ENCODE measurements at regions not wholly inside any gene's neighbourhood (a gene's known extent, or its start where the extent isn't known, plus 50 kb on each side); places are given as distances from the start of the nearest gene placed in this dataset.

DNA sequence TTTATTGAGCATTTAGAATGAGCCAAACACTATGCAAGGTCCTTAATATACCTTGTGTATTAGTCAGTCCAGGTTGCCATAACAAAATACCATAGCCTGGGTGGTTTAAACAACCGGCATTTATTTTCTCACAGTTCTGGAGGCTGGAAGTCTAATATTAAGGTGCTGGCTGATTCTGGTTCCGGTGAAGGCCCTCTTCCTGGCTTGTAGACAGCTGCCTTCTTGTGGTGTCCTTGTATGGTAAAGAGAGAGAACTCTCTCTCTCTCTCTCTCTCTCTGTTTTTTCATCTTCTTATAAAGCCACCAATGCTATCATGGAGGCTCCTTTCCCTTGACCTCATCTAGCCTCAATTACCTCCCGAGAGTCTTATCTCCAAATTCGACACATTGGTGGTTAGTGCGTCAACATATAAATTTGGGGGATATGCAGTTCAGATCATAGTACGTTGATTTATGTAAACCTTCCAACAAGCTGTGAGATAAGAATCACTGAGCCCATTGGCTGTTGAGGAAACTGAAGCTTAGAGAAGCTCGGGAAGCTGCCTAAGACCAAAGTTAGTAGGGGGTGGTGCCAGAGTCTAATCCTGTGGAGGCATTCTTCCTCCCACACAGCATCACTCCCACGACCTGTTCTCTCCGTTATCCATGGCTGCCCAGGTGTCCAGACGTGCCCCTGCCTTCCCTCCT, 298.0 kb upstream of the PROK2 start:
- no peaks in the 10 kb centered on the region for H3K36me3 Mint-ChIP-seq (ENCODE audit: low read depth)

More for the DNA sequence above, 298.0 kb upstream of the PROK2 start:
- no peaks in the 10 kb centered on the region for H4K20me1 ChIP-seq (replicated peaks; ENCODE audit: insufficient read depth)
- ATAC-seq (no peak; the same call in 2 of the 3 replicates), DNase-seq (ENCODE audit: low spot score) (no peak)
- H3K4me2 ChIP-seq, result no peak overlapping the region
- no peak overlapping the region for H3K27ac Mint-ChIP-seq
- H3K9me2 ChIP-seq (ENCODE audit: insufficient read depth), result peaks cover 11% of the 10 kb centered on the region
- H3K4me1 Mint-ChIP-seq, result peaks cover 19% of the 10 kb centered on the region
- no peaks in the 10 kb centered on the region for H3K79me2 ChIP-seq (replicated peaks; ENCODE audit: insufficient read depth)
- no peak overlapping the region for H2AFZ ChIP-seq
- H3K9me3 Mint-ChIP-seq, result no peaks in the 10 kb centered on the region
- H3K27me3 ChIP-seq (ENCODE audit: insufficient read depth), result no peaks in the 10 kb centered on the region
- no peaks in the 10 kb centered on the region for H3K36me3 ChIP-seq (ENCODE audit: insufficient read depth)
- H3F3A ChIP-seq (replicated peaks; ENCODE audit: low read depth), result no peaks in the 10 kb centered on the region
- H3K4me3 ChIP-seq, result no peak overlapping the region
- H3K27me3 Mint-ChIP-seq (ENCODE audit: insufficient read depth, low read depth, poor library complexity), result peaks cover 5% of the 10 kb centered on the region
- H3K27ac ChIP-seq (ENCODE audit: low read depth), result no peak overlapping the region
- H3K4me3 Mint-ChIP-seq, result no peak overlapping the region
- peaks cover 17% of the 10 kb centered on the region; the same call in 1 of the 2 replicates for H3K4me1 ChIP-seq (ENCODE audit: insufficient read depth)
- no peak for TF ChIP-seq NANOG (IDR thresholded peaks at IDR 0.05; ENCODE audit: borderline replicate concordance)
- TF ChIP-seq EZH2 (IDR thresholded peaks at IDR 0.05; ENCODE audit: low read depth, unreplicated experiment), result no peak
- no peak for TF ChIP-seq ZNF114 (CRISPR knock-in tag; IDR thresholded peaks at IDR 0.05)
- TF ChIP-seq, protein P1, sequence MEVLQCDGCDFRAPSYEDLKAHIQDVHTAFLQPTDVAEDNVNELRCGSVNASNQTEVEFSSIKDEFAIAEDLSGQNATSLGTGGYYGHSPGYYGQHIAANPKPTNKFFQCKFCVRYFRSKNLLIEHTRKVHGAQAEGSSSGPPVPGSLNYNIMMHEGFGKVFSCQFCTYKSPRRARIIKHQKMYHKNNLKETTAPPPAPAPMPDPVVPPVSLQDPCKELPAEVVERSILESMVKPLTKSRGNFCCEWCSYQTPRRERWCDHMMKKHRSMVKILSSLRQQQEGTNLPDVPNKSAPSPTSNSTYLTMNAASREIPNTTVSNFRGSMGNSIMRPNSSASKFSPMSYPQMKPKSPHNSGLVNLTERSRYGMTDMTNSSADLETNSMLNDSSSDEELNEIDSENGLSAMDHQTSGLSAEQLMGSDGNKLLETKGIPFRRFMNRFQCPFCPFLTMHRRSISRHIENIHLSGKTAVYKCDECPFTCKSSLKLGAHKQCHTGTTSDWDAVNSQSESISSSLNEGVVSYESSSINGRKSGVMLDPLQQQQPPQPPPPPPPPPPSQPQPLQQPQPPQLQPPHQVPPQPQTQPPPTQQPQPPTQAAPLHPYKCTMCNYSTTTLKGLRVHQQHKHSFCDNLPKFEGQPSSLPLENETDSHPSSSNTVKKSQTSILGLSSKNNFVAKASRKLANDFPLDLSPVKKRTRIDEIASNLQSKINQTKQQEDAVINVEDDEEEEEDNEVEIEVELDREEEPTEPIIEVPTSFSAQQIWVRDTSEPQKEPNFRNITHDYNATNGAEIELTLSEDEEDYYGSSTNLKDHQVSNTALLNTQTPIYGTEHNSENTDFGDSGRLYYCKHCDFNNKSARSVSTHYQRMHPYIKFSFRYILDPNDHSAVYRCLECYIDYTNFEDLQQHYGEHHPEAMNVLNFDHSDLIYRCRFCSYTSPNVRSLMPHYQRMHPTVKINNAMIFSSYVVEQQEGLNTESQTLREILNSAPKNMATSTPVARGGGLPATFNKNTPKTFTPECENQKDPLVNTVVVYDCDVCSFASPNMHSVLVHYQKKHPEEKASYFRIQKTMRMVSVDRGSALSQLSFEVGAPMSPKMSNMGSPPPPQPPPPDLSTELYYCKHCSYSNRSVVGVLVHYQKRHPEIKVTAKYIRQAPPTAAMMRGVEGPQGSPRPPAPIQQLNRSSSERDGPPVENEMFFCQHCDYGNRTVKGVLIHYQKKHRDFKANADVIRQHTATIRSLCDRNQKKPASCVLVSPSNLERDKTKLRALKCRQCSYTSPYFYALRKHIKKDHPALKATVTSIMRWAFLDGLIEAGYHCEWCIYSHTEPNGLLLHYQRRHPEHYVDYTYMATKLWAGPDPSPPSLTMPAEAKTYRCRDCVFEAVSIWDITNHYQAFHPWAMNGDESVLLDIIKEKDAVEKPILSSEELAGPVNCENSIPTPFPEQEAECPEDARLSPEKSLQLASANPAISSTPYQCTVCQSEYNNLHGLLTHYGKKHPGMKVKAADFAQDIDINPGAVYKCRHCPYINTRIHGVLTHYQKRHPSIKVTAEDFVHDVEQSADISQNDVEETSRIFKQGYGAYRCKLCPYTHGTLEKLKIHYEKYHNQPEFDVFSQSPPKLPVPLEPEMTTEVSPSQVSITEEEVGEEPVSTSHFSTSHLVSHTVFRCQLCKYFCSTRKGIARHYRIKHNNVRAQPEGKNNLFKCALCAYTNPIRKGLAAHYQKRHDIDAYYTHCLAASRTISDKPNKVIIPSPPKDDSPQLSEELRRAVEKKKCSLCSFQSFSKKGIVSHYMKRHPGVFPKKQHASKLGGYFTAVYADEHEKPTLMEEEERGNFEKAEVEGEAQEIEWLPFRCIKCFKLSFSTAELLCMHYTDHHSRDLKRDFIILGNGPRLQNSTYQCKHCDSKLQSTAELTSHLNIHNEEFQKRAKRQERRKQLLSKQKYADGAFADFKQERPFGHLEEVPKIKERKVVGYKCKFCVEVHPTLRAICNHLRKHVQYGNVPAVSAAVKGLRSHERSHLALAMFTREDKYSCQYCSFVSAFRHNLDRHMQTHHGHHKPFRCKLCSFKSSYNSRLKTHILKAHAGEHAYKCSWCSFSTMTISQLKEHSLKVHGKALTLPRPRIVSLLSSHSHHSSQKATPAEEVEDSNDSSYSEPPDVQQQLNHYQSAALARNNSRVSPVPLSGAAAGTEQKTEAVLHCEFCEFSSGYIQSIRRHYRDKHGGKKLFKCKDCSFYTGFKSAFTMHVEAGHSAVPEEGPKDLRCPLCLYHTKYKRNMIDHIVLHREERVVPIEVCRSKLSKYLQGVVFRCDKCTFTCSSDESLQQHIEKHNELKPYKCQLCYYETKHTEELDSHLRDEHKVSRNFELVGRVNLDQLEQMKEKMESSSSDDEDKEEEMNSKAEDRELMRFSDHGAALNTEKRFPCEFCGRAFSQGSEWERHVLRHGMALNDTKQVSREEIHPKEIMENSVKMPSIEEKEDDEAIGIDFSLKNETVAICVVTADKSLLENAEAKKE (CRISPR knock-in tag; IDR thresholded peaks at IDR 0.05), result no peak
- TF ChIP-seq JUNB (IDR thresholded peaks at IDR 0.05; ENCODE audit: unreplicated experiment), result no peak
- no peak for TF ChIP-seq EZH2phosphoT487 (IDR thresholded peaks at IDR 0.05; ENCODE audit: unreplicated experiment)
- no peak for TF ChIP-seq STAT1 (IDR thresholded peaks at IDR 0.05; ENCODE audit: unreplicated experiment)
- TF ChIP-seq POLR2AphosphoS5 (IDR thresholded peaks at IDR 0.05; ENCODE audit: low read depth), result no peak
- no peak for TF ChIP-seq CREB1 (CRISPR knock-in tag; IDR thresholded peaks at IDR 0.05; ENCODE audit: low read depth)
- TF ChIP-seq ZNF331 (CRISPR knock-in tag; IDR thresholded peaks at IDR 0.05; ENCODE audit: low read depth), result no peak
- TF ChIP-seq ETS1 (IDR thresholded peaks at IDR 0.05), result no peak
- no peak for TF ChIP-seq REST (IDR thresholded peaks at IDR 0.05; ENCODE audit: unreplicated experiment)
- TF ChIP-seq, protein P2, sequence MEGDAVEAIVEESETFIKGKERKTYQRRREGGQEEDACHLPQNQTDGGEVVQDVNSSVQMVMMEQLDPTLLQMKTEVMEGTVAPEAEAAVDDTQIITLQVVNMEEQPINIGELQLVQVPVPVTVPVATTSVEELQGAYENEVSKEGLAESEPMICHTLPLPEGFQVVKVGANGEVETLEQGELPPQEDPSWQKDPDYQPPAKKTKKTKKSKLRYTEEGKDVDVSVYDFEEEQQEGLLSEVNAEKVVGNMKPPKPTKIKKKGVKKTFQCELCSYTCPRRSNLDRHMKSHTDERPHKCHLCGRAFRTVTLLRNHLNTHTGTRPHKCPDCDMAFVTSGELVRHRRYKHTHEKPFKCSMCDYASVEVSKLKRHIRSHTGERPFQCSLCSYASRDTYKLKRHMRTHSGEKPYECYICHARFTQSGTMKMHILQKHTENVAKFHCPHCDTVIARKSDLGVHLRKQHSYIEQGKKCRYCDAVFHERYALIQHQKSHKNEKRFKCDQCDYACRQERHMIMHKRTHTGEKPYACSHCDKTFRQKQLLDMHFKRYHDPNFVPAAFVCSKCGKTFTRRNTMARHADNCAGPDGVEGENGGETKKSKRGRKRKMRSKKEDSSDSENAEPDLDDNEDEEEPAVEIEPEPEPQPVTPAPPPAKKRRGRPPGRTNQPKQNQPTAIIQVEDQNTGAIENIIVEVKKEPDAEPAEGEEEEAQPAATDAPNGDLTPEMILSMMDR (conservative IDR thresholded peaks at IDR 0.05; ENCODE audit: low read depth in 2 of 2), result no peak
